K562 (cell line): ENCODE measurements at regions not wholly inside any gene's neighbourhood (a gene's known extent, or its start where the extent isn't known, plus 50 kb on each side); places are given as distances from the start of the nearest gene placed in this dataset.

Experiments
- ARNT ChIP-seq, 2 experiments: fragments of 450-650 bp; IDR thresholded peaks; 2 replicates each; pipeline ENCODE4 v1.6.1; 2016; ENCODE audit warnings: mild to moderate bottlenecking in 1 of 2
- TF ChIP-seq, protein P1 (sequence below): fragments of 450-650 bp; IDR thresholded peaks from 2 replicates; pipeline ENCODE4 v1.6.1; 2016; ENCODE audit warnings: mild to moderate bottlenecking, moderate library complexity

DNA sequence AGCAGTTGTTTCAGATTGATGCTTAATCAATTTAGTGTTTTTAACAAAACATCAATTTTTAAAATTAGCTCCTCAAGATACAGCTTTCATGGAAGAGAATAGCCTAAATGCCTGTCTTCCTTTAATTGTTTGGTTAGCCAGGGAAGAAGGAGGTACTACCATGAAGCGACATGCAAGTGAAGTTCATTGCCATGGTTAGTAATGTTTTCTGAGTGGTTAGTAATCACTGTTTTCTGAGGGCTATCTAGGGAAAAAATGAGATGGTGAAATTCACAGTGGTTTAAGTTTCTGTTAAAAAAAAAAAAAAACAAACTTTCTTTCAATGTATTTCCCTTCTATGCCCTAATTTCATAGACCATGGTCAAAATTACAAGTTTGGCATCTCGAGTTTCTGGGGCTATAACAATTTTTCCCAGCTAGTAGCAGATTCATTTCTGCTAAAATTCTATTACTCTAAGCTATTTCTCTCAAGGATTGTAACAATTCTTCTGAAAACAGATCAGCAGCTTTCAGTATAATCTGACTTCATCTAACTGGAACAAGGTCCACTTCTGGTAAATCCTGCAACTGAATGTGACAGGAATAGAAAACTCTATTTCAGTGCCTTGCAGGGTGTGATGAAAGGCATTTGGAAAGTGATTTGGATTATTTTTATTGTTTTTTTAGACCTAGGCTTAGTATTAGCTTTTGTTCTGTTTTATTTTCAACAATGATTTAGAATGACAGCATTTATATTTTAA is 157.0 kb downstream of the PCDH18 start (continued):
- TF ChIP-seq, protein P1, sequence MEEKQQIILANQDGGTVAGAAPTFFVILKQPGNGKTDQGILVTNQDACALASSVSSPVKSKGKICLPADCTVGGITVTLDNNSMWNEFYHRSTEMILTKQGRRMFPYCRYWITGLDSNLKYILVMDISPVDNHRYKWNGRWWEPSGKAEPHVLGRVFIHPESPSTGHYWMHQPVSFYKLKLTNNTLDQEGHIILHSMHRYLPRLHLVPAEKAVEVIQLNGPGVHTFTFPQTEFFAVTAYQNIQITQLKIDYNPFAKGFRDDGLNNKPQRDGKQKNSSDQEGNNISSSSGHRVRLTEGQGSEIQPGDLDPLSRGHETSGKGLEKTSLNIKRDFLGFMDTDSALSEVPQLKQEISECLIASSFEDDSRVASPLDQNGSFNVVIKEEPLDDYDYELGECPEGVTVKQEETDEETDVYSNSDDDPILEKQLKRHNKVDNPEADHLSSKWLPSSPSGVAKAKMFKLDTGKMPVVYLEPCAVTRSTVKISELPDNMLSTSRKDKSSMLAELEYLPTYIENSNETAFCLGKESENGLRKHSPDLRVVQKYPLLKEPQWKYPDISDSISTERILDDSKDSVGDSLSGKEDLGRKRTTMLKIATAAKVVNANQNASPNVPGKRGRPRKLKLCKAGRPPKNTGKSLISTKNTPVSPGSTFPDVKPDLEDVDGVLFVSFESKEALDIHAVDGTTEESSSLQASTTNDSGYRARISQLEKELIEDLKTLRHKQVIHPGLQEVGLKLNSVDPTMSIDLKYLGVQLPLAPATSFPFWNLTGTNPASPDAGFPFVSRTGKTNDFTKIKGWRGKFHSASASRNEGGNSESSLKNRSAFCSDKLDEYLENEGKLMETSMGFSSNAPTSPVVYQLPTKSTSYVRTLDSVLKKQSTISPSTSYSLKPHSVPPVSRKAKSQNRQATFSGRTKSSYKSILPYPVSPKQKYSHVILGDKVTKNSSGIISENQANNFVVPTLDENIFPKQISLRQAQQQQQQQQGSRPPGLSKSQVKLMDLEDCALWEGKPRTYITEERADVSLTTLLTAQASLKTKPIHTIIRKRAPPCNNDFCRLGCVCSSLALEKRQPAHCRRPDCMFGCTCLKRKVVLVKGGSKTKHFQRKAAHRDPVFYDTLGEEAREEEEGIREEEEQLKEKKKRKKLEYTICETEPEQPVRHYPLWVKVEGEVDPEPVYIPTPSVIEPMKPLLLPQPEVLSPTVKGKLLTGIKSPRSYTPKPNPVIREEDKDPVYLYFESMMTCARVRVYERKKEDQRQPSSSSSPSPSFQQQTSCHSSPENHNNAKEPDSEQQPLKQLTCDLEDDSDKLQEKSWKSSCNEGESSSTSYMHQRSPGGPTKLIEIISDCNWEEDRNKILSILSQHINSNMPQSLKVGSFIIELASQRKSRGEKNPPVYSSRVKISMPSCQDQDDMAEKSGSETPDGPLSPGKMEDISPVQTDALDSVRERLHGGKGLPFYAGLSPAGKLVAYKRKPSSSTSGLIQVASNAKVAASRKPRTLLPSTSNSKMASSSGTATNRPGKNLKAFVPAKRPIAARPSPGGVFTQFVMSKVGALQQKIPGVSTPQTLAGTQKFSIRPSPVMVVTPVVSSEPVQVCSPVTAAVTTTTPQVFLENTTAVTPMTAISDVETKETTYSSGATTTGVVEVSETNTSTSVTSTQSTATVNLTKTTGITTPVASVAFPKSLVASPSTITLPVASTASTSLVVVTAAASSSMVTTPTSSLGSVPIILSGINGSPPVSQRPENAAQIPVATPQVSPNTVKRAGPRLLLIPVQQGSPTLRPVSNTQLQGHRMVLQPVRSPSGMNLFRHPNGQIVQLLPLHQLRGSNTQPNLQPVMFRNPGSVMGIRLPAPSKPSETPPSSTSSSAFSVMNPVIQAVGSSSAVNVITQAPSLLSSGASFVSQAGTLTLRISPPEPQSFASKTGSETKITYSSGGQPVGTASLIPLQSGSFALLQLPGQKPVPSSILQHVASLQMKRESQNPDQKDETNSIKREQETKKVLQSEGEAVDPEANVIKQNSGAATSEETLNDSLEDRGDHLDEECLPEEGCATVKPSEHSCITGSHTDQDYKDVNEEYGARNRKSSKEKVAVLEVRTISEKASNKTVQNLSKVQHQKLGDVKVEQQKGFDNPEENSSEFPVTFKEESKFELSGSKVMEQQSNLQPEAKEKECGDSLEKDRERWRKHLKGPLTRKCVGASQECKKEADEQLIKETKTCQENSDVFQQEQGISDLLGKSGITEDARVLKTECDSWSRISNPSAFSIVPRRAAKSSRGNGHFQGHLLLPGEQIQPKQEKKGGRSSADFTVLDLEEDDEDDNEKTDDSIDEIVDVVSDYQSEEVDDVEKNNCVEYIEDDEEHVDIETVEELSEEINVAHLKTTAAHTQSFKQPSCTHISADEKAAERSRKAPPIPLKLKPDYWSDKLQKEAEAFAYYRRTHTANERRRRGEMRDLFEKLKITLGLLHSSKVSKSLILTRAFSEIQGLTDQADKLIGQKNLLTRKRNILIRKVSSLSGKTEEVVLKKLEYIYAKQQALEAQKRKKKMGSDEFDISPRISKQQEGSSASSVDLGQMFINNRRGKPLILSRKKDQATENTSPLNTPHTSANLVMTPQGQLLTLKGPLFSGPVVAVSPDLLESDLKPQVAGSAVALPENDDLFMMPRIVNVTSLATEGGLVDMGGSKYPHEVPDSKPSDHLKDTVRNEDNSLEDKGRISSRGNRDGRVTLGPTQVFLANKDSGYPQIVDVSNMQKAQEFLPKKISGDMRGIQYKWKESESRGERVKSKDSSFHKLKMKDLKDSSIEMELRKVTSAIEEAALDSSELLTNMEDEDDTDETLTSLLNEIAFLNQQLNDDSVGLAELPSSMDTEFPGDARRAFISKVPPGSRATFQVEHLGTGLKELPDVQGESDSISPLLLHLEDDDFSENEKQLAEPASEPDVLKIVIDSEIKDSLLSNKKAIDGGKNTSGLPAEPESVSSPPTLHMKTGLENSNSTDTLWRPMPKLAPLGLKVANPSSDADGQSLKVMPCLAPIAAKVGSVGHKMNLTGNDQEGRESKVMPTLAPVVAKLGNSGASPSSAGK: no peak
- TF ChIP-seq ARNT (IDR thresholded peaks at IDR 0.05): no peak
